ACHN (cell line): ENCODE measurements at regions not wholly inside any gene's neighbourhood (a gene's known extent, or its start where the extent isn't known, plus 50 kb on each side); places are given as distances from the start of the nearest gene placed in this dataset.
"Not testable (repeated sequence)": the region's sequence is repeated elsewhere in the genome, so short reads cannot be mapped to it uniquely, and the experiment has no call there.

ENCODE experiments used
- DNase-seq: peaks from one replicate; pipeline ENCODE4 v3.0.0-alpha.2; 2015
- in situ Hi-C: cut with HindIII; loops from 2 replicates; pipeline ENCODE4 v1.10.0; 2017; ENCODE audit warnings: low sequenced_read_pairs, low pct_ligation_motif_present, low pct_unique_long_range_greater_than_20kb

DNA sequence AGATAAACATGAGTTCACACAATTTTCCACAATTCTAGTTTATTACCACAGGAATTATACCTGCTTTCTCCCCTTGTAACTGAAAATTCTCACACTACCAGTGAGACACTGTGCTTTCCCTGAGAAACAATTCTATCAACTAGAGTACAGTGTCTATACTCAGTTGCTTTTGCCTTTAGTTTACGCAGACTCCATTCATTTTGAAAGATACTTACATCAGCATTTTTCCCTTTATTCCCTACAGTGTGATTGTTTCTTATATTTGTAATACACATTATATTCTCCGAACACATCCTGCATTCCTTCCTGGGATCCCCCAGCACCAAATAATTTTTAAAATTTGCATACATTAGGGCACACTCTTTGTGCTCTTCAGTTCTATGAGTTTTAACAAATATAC is 1455.5 kb downstream of the SUCLG1 start:
- in situ Hi-C loops, result no loop called here
- no peak for DNase-seq

DNA sequence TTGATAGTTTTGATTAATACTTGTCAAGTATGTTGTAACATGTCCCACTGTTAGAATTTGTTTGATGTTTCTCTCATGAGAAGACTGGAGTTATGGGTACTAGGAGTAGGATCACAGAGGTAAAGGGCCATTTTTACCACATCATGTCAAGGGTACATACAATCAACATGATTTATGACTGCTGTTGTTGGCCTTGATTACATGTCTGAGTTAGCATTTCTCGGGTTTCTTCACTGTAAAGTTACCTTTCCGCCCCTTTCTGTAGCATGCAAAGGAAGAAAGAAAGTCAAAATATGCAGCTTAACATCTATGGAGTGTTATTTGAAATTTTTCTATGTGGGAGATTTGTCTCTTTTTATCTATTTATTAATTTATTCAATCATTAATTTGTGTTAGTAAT is 1456.4 kb downstream of the SUCLG1 start:
- no peak for DNase-seq
- in situ Hi-C loops, result no loop called here

DNA sequence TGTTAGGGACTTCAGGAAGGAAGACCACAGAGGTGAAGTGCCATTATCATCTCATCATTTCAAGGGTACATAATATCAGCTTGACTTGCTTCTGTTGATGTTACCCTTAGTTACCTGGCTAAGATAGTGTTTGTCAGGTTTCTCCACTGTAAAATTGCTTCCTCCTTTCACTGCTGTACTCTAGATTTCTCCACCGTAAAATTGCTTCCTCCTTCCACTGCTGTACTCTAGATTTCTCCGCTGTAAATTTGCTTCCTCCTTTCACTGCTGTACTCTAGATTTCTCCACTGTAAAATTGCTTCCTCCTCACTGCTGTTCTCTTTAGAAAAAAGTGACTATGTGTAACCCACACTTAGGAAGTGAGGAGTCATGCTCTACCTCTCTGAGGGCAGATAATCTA is 1460.3 kb downstream of the SUCLG1 start:
- in situ Hi-C loops, result no loop called here

DNA sequence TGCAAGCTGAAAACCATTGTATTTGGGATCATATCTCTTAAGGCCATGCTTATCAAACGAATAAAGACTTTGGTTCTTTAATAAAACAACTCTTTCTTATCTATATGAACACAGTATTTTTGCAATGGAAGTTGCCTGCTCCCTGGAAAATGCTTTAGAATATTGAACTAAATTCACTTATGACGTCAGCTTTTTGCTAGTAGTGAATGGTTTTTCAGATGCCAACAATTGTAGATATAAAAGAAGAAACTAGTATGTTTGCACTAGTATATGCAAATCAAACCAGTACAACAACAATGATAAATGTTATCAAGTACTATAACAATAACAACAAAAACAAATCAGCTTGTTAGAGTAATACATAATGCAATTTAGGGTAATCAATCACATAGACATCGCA is 1462.9 kb downstream of the SUCLG1 start:
- no peak for DNase-seq
- in situ Hi-C loops, result no loop called here

More for the DNA sequence above, 1460.3 kb downstream of the SUCLG1 start:
- no peak for DNase-seq

DNA sequence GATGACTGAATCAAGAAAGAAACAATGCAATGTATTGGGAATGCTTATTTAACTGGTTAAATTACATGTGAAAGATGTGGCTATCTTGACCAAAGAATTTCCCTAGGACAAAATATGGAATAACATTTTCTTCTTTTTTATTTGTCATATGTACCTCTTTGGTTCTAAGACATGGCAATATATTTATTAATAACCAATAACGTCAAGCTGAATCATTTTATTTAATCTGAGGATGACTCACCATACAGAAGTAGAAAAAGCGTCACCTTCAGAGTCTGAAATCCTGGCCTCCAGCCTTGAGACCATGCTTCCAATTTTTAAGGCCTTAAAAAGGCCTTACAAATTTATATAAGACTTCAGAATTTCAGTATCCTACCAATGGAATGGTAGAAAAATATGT is 1464.9 kb downstream of the SUCLG1 start:
- DNase-seq, result no peak
- in situ Hi-C loops, result no loop called here

DNA sequence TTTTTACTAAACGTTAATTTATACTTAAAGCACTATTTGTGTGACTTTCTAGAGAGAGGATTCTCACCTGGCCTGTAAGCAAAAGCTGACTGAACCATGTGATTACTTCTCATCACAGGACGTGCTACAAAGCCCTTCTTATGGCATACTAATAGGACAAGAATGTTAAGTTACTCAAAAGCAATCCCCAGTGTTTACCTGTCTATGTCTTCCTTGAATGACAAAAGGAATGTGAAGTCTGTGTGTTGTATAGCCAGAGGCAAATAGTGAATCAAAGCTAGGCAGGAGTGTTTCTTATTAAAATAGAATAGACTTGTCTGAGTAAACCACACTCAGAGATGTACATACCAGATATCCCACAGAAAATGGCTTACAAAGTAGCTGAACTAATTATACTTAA is 1465.5 kb downstream of the SUCLG1 start:
- in situ Hi-C loops, result no loop called here
- no peak for DNase-seq

DNA sequence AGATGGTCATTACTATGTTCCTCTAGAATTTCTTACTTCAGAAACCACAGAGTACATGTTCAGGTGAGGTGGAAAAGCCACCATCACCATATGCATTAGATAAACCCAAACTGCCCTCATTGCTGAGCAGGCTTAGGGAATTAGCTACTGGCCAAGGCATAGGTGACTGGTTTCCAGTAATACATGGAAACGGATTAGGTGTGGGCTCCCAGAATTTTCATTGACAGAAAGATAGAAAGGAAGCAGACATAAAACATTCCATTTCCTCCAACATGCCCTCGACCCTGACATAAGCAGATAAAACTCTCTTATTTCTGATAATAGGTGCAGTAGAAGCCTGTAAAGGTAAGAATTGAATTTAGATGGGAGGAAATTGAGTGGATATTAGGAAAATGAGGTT is 1466.1 kb downstream of the SUCLG1 start:
- in situ Hi-C loops, result no loop called here
- no peak for DNase-seq

DNA sequence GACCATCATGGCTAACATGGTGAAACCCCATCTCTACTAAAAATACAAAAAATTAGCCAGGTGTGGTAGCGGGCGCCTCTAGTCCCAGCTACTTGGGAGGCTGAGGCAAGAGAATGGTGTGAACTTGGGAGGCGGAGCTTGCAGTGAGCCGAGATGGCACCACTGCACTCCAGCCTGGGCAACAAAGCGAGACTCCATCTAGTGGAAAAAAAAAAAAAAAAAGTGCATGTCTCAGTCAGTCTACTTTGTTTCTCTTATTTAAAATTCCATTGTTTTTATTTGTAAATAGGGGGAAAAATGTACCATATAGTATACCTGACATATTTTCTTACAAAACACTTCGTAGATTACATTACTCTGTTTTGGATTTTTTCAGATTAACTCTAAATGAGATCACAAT is 1471.4 kb downstream of the SUCLG1 start:
- in situ Hi-C loops, DNase-seq: not testable (repeated sequence)

DNA sequence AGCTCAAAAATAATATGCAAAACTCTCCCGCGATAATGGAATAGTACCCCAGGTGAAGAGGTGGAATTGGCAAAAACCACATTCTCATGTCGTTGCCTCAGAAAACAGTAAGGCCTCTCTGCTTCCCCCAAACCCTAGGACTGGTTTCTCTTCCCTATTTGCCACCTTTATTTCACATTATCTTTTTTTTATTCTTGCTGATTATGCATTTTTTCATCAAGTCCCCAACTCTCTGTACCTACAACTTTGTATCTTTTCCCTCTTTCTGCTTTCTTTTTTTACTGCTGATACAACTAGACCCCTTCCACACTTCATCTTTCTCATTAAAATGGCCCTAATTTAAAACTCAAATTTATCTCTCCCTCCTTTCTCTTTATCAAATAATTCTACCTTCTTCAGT is 1472.2 kb downstream of the SUCLG1 start:
- in situ Hi-C loops, result no loop called here

DNA sequence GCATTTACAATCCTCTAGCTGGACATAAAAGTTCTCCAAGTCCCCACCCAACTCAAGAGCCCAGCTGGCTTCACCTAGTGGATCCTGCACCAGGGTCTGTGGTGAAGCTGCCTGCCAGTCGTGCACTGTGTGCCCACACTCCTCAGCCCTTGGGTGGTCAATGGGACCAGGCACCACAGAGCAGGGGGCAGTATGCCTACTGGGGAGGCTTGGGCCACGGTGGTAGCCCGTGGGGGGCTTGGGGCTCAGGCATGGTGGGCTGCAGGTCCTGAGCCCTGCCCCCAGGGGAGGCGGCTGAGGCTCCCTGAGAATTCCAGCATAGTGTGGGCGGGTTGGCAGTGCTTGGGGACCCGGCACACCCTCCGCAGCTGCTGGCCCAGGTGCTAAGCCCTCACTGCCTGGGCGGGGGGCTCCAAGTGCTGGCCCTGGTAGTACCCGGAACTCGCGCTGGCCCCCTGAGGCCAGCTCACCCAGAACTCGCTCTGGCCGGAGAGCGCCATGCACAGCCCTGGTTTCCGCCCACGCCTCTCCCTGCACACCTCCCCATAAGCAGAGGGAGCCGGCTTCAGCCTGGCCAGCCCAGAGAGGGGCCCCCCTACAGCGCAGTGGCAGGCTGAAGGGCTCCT is 1473.4 kb downstream of the SUCLG1 start:
- in situ Hi-C loops, result no loop called here
- no peak for DNase-seq

More for the DNA sequence above, 1472.2 kb downstream of the SUCLG1 start:
- no peak for DNase-seq

DNA sequence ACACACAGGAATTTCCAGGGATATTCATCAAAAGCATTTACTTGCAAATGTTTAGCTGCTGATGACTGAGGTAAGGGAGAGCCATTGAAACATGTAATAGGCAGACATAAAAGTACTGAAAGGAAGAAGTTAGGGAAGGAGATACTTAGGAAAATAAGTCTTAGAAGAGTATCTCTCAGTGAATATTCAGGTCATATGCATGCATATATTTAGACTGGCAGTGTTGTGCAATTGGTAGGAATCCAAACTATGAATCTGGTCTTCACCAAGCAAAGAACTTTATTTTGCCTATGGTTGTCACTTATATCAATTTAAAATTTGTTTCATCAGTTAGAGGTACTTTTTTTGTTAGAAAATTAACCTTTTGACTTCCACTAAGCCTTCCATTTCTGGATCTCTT is 1490.7 kb downstream of the SUCLG1 start:
- DNase-seq, result no peak
- in situ Hi-C loops, result no loop called here

DNA sequence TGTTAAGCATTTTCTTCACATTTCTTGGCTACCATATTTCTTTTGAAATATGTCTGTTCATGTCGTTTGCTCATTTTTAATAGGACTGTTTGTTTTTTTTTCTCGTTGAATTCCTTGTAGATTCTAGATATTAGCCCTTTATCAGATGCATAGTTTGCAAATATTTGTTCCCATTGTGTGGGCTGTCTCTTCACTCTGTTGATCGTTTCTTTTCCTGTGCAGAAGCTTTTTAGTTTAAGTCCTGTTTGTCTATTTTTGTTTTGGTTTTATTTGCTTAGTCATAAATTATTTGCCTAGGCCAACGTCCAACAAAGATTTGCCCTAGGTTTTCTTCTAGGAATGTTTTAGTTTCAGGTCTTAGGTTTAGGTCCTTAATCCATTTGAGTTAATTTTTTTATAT is 1494.7 kb downstream of the SUCLG1 start:
- in situ Hi-C loops, result no loop called here
- no peak for DNase-seq

DNA sequence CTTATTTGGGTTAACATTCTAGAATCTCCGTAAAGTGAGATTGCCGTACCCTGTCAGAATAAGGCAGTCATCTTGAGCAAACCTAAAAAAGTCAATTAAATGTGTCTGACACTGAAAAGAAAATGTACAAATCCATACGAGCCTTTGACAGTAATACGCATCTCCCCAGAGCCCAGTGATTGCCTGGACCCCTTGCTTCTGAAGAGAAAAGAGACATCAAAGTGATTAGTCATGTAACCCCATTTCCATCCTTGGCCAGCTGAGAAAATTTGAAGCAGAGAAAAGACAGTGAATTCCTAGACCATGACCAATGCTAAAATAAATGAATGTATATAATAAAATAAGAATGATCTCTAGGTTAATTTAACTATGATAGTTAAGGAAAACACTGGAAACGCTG is 1499.4 kb downstream of the SUCLG1 start:
- in situ Hi-C loops, result no loop called here

DNA sequence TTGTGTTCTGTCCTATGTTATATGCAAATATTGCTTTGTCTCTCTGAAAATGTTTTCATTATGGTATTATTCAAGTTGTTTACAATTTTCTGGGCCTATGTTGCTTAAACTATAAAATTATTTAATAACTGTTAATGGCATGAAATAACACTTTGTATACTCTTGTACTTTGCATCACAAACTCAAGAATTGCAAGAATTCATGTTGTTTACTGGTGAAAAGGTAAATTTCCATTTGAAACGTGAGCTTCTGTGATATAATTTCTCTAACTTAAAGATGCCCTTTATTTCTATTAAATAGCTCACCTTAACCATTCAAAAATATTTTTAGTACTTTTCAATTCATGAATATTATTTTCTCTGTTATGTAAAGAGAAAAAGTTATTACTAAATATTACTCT is 1504.2 kb downstream of the SUCLG1 start:
- no peak for DNase-seq
- in situ Hi-C loops, result no loop called here

More for the DNA sequence above, 1499.4 kb downstream of the SUCLG1 start:
- DNase-seq, result no peak

DNA sequence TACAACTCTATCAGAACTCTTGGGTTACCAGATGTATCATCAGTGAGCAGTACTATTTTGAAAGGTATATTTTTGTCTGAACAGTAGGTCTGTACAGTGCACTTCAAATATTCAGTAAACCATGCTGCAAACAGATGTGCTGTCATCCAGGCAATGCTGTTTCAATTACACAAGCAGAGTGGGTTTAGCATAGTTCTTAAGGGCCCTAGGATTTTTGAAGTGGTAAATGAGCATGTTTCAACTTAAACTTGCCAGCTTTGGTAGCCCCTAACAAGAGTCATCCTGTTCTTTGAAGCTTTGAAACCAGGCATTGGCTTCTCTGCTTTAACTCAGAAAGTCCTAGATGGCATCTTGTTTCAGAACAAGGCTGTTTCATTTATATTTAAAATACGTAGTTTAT is 1519.9 kb downstream of the SUCLG1 start:
- no peak for DNase-seq
- in situ Hi-C loops, result no loop called here

DNA sequence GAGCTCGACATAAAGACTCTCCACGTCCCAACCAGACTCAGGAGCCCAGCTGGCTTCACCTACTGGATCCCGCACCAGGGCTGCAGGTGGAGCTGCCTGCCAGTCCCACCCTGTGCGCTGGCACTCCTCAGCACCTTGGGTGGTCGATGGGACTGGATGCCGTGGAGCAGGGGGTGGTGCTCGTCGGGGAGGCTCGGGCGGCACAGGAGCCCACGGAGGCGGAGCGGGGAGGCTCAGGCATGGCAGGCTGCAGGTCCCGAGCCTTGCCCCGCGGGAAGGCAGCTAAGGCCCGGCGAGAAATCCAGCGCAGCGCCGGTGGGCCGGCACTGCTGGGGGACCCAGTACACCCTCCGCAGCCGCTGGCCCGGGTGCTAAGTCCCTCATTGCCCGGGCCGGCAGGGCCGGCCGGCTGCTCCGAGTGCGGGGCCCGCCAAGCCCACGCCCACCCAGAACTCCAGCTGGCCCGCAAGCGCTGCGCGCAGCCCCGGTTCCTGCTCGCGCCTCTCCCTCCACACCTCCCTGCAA is 1520.7 kb downstream of the SUCLG1 start:
- in situ Hi-C loops, DNase-seq: not testable (repeated sequence)

DNA sequence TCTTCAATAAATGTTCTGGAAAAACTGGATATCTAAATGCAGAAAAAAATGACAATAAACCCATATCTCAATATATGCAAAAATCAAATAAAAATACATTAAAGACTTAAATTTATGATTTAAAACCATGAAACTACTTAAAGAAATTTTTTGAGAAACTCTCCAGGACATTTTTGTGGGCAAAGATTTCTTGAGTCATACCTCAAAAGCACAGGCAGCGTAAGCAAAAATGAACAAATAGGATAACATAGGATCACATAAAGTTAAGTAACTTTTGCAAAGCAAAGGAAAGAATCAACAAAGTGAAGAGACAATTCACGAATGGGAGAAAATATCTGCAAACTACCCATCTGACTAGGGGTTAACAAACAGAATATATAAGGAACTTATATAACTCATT is 1545.5 kb downstream of the SUCLG1 start:
- in situ Hi-C loops, result no loop called here
- DNase-seq, result no peak

DNA sequence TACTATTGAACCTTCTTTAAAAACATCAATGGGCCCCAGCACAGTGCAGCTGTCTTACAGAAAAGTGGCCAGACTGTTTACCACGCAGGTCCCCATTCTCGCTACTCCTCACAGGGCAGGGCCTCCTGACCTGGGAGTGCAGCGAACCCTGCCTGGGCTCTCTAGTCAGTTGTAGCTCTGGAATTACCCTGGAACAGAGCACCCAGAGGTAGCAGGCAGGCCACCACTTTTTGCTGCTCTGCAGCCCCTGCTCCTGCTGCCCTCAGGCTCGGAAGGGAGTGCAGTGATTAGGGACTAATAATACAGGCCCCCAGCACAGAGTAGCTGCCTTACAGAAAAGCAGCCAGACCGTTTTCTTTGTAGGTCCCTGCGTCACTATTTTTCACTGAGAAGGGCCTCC is 1563.0 kb downstream of the SUCLG1 start:
- in situ Hi-C loops, result no loop called here
- DNase-seq, result no peak

DNA sequence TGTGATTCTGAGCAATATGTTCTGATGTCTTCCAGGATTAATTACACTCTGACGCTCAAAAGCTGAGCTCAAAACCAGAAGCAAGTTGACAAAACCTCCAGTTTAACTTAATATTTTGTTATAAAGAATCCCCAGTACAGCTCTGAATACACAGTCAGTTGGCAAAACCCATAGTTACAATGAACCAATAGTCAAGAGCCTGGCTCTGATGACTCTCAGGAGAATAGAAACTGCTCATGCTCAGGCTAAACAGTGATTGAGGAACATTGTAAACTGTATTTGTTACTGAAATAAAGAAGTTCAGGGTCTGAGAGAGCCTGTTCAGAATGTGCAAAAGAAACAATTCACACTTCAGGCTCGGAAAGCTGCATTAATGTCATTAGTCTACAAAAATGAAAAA is 1565.9 kb downstream of the SUCLG1 start:
- no peak for DNase-seq
- in situ Hi-C loops, result no loop called here

DNA sequence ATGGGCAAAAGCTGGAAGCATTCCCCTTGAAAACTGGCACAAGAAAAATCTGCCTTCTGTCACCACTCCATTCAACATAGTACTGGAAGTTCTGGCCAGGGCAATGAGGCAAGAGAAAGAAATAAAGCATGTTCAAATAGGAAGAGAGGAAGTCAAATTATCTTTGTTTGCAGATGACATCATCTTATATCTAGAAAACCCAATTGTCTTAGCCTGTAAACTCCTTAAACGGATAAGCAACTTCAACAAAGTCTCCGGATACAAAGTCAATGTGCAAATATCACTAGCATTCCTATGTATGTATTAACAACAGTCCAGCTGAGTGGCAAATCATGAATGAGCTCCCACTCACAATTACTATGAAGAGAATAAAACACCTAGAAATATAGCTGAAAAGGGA is 1579.3 kb downstream of the SUCLG1 start:
- in situ Hi-C loops, result no loop called here
- DNase-seq, result no peak

DNA sequence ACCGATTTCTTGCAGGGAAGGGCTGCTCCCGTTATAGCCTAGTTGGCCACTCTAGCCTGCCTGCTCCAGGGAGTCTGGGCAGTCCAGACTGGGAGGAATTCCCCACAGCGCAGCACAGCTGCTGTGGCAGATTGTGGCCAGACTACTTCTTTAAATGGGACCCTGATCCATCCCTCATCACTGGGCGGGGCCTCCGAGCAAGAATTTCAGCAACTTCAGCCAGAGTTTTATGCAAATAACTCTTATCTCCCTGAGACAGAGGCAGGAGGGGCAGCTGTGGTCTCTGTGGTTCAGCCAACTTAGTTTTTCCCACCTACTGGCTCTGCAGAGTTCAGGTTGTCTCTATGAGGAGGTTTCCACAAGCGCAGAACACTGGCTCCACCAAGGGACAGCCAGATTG is 1583.2 kb downstream of the SUCLG1 start:
- no peak for DNase-seq
- in situ Hi-C loops, result no loop called here
